ENCODE measurements at regions not wholly inside any gene's neighbourhood (a gene's known extent, or its start where the extent isn't known, plus 50 kb on each side); places are given as distances from the start of the nearest gene placed in this dataset.

GRCh38 chr16:80018466-80018865 is 417.9 kb upstream of the MAF start:
- in situ Hi-C loops (cut with MboI; ENCODE audit: low pct_unique_long_range_greater_than_20kb, low sequenced_read_pairs, unreplicated experiment): no loop called here
- DNase-seq (ENCODE audit: low spot score): no peak
- TF ChIP-seq CTCF (IDR thresholded peaks at IDR 0.05; ENCODE audit: extremely low read depth, insufficient read depth, missing control alignments): no peak

GRCh38 chr16:80016731-80017326 is 416.3 kb upstream of the MAF start:
- TF ChIP-seq CTCF (IDR thresholded peaks at IDR 0.05; ENCODE audit: extremely low read depth, insufficient read depth, missing control alignments): no peak
- in situ Hi-C loops (cut with MboI; ENCODE audit: low pct_unique_long_range_greater_than_20kb, low sequenced_read_pairs, unreplicated experiment): no loop called here
- no peak for DNase-seq (ENCODE audit: low spot score)

- DNase-seq (ENCODE audit: low spot score): no peak
- TF ChIP-seq CTCF (IDR thresholded peaks at IDR 0.05; ENCODE audit: extremely low read depth, insufficient read depth, missing control alignments): no peak
- in situ Hi-C loops (cut with MboI; ENCODE audit: low pct_unique_long_range_greater_than_20kb, low sequenced_read_pairs, unreplicated experiment): no loop called here
These were observed 415.0 kb upstream of the MAF start for GRCh38 chr16:80015566-80015965.

GRCh38 chr16:80014241-80014939 is 413.9 kb upstream of the MAF start:
- no peak for DNase-seq (ENCODE audit: low spot score)
- TF ChIP-seq CTCF (IDR thresholded peaks at IDR 0.05; ENCODE audit: extremely low read depth, insufficient read depth, missing control alignments): no peak
- in situ Hi-C loops (cut with MboI; ENCODE audit: low pct_unique_long_range_greater_than_20kb, low sequenced_read_pairs, unreplicated experiment): no loop called here

- in situ Hi-C loops (cut with MboI; ENCODE audit: low pct_unique_long_range_greater_than_20kb, low sequenced_read_pairs, unreplicated experiment): no loop called here
- no peak for TF ChIP-seq CTCF (IDR thresholded peaks at IDR 0.05; ENCODE audit: extremely low read depth, insufficient read depth, missing control alignments)
- DNase-seq (ENCODE audit: low spot score): no peak
These were observed 412.0 kb upstream of the MAF start for GRCh38 chr16:80012586-80012985.

- no peak for TF ChIP-seq CTCF (IDR thresholded peaks at IDR 0.05; ENCODE audit: extremely low read depth, insufficient read depth, missing control alignments)
- in situ Hi-C loops (cut with MboI; ENCODE audit: low pct_unique_long_range_greater_than_20kb, low sequenced_read_pairs, unreplicated experiment): no loop called here
- DNase-seq (ENCODE audit: low spot score): no peak
These were observed 409.6 kb upstream of the MAF start for GRCh38 chr16:80009971-80010659.

Data from GM13977 (cell line).